ENCODE measurements at regions not wholly inside any gene's neighbourhood (a gene's known extent, or its start where the extent isn't known, plus 50 kb on each side); places are given as distances from the start of the nearest gene placed in this dataset.

- TF ChIP-seq CTCF (IDR thresholded peaks at IDR 0.05): peak; percentile 52 to 67 (median 58)
- TF ChIP-seq POLR2AphosphoS5 (IDR thresholded peaks at IDR 0.05; ENCODE audit: insufficient read depth in 1 of 2, low read depth in 1 of 2): peak in 1 of 2 donors; percentile 13
- TF ChIP-seq POLR2A (IDR thresholded peaks at IDR 0.05): no peak
- Histone ChIP-seq H3K27me3 (no peaks in the 10 kb centered on the region), H3K9me3 (no peaks in the 10 kb centered on the region), H3K4me1 (peaks cover 5% of the 10 kb centered on the region), H3K4me3 (no peak overlapping the region), H3K27ac (no peak overlapping the region), H3K36me3 (no peaks in the 10 kb centered on the region)
- intact Hi-C loops (cut with DNase I): no loop called here
- no peak for DNase-seq (ENCODE audit: extremely low spot score in 2 of 2)
Measured at GRCh38 chr10:61140765-61141392, 196.9 kb upstream of the RHOBTB1 start.

- no peaks in the 10 kb centered on the region for H3K9me3 ChIP-seq
- H3K27ac ChIP-seq: no peak overlapping the region
- no peak overlapping the region for H3K4me3 ChIP-seq
- intact Hi-C loops (cut with DNase I): loop anchor here (10.0 kb wide), 1 partner anchor 145 kb away; no protein-coding TSS in a partner anchor
- DNase-seq (ENCODE audit: extremely low spot score in 2 of 2): no peak
- H3K27me3 ChIP-seq: no peaks in the 10 kb centered on the region
- H3K4me1 ChIP-seq: peaks cover 5% of the 10 kb centered on the region
- H3K36me3 ChIP-seq: no peaks in the 10 kb centered on the region
- no peak for TF ChIP-seq POLR2A (IDR thresholded peaks at IDR 0.05)
Measured at GRCh38 chr10:61139592-61139953, 195.6 kb upstream of the RHOBTB1 start.

GRCh38 chr10:61138708-61139591 is 195.0 kb upstream of the RHOBTB1 start:
- Histone ChIP-seq H3K4me1 (peaks cover 5% of the 10 kb centered on the region), H3K36me3 (no peaks in the 10 kb centered on the region), H3K4me3 (no peak overlapping the region), H3K27me3 (no peaks in the 10 kb centered on the region), H3K27ac (no peak overlapping the region), H3K9me3 (no peaks in the 10 kb centered on the region)
- TF ChIP-seq POLR2AphosphoS5 (IDR thresholded peaks at IDR 0.05; ENCODE audit: insufficient read depth in 1 of 2, low read depth in 1 of 2): no peak
- no peak for TF ChIP-seq POLR2A (IDR thresholded peaks at IDR 0.05)
- TF ChIP-seq CTCF (IDR thresholded peaks at IDR 0.05): no peak
- intact Hi-C loops (cut with DNase I): loop anchor here (10.0 kb wide), 1 partner anchor 146 kb away; no protein-coding TSS in a partner anchor
- DNase-seq (ENCODE audit: extremely low spot score in 2 of 2): no peak

GRCh38 chr10:61136139-61136538 is 192.2 kb upstream of the RHOBTB1 start:
- Histone ChIP-seq H3K4me1 (peaks cover 4% of the 10 kb centered on the region), H3K27ac (no peak overlapping the region), H3K27me3 (no peaks in the 10 kb centered on the region), H3K4me3 (no peak overlapping the region), H3K9me3 (no peaks in the 10 kb centered on the region), H3K36me3 (no peaks in the 10 kb centered on the region)
- intact Hi-C loops (cut with DNase I): loop anchor here (10.0 kb wide), 1 partner anchor 149 kb away; no protein-coding TSS in a partner anchor
- TF ChIP-seq POLR2A (IDR thresholded peaks at IDR 0.05): no peak
- DNase-seq (ENCODE audit: extremely low spot score in 2 of 2): no peak

- H3K27me3 ChIP-seq: no peaks in the 10 kb centered on the region
- DNase-seq (ENCODE audit: extremely low spot score in 2 of 2): no peak
- H3K4me1 ChIP-seq: no peaks in the 10 kb centered on the region
- no peaks in the 10 kb centered on the region for H3K9me3 ChIP-seq
- no peak for TF ChIP-seq POLR2A (IDR thresholded peaks at IDR 0.05)
- no peak for TF ChIP-seq POLR2AphosphoS5 (IDR thresholded peaks at IDR 0.05; ENCODE audit: insufficient read depth in 1 of 2, low read depth in 1 of 2)
- no peak for TF ChIP-seq CTCF (IDR thresholded peaks at IDR 0.05)
- intact Hi-C loops (cut with DNase I): loop anchor here (10.0 kb wide), 1 partner anchor 150 kb away; no protein-coding TSS in a partner anchor
- no peaks in the 10 kb centered on the region for H3K36me3 ChIP-seq
- H3K4me3 ChIP-seq: no peak overlapping the region
- H3K27ac ChIP-seq: no peak overlapping the region
Measured at GRCh38 chr10:61135276-61135721, 191.3 kb upstream of the RHOBTB1 start.

Measured in vagina (tissue), 2 donors.